NCI-H524 (cell line): ENCODE measurements at regions not wholly inside any gene's neighbourhood (a gene's known extent, or its start where the extent isn't known, plus 50 kb on each side); places are given as distances from the start of the nearest gene placed in this dataset.
"Not testable (repeated sequence)": the region's sequence is repeated elsewhere in the genome, so short reads cannot be mapped to it uniquely, and the experiment has no call there.

ENCODE experiments used
- DNase-seq, 2 experiments: peaks; one replicate each; lab custom pipeline; 2025; lab: John Stamatoyannopoulos, UW

- DNase-seq = peak in 1 of 2 experiments; percentile 8
These were observed 2031.8 kb upstream of the CDH6 start for GRCh38 chr5:29161399-29162291.

- DNase-seq = no peak
These were observed 2035.5 kb upstream of the CDH6 start for GRCh38 chr5:29157975-29158374.

GRCh38 chr5:29150840-29151239, 2042.6 kb upstream of the CDH6 start:
- DNase-seq = no peak

GRCh38 chr5:29148581-29148980, 2044.9 kb upstream of the CDH6 start:
- no peak for DNase-seq

GRCh38 chr5:29148073-29148472, 2045.4 kb upstream of the CDH6 start:
- no peak for DNase-seq

GRCh38 chr5:29143266-29143665, 2050.2 kb upstream of the CDH6 start:
- DNase-seq = peak; percentile 74 to 87

- no peak for DNase-seq
These were observed 2059.1 kb upstream of the CDH6 start for GRCh38 chr5:29134418-29134817.

GRCh38 chr5:29131285-29131684, 2062.2 kb upstream of the CDH6 start:
- no peak for DNase-seq

GRCh38 chr5:29130786-29131185, 2062.7 kb upstream of the CDH6 start:
- DNase-seq = no peak

GRCh38 chr5:29127524-29128156, 2065.8 kb upstream of the CDH6 start:
- not testable (repeated sequence) for DNase-seq

GRCh38 chr5:29126462-29126861, 2067.0 kb upstream of the CDH6 start:
- not testable (repeated sequence) for DNase-seq

- DNase-seq = peak in 1 of 2 experiments; percentile 18
These were observed 2071.2 kb upstream of the CDH6 start for GRCh38 chr5:29122306-29122705.

GRCh38 chr5:29114331-29114768, 2076.0 kb upstream of the CDH9 start:
- DNase-seq = no peak

GRCh38 chr5:29113516-29113915, 2075.1 kb upstream of the CDH9 start:
- DNase-seq = no peak

- no peak for DNase-seq
These were observed 2061.2 kb upstream of the CDH9 start for GRCh38 chr5:29099585-29099984.

- no peak for DNase-seq
These were observed 2051.3 kb upstream of the CDH9 start for GRCh38 chr5:29089591-29090130.

GRCh38 chr5:29085142-29085541, 2046.8 kb upstream of the CDH9 start:
- DNase-seq = no peak

- no peak for DNase-seq
These were observed 2041.4 kb upstream of the CDH9 start for GRCh38 chr5:29079771-29080170.

GRCh38 chr5:29077451-29077850, 2039.1 kb upstream of the CDH9 start:
- no peak for DNase-seq

- no peak for DNase-seq
These were observed 2030.7 kb upstream of the CDH9 start for GRCh38 chr5:29069104-29069402.

GRCh38 chr5:29061381-29061780, 2023.0 kb upstream of the CDH9 start:
- no peak for DNase-seq

GRCh38 chr5:29054694-29055093, 2016.3 kb upstream of the CDH9 start:
- no peak for DNase-seq

GRCh38 chr5:29054282-29054681, 2015.9 kb upstream of the CDH9 start:
- DNase-seq = no peak
